Thyroid gland (tissue), 4 donors: ENCODE measurements at regions not wholly inside any gene's neighbourhood (a gene's known extent, or its start where the extent isn't known, plus 50 kb on each side); places are given as distances from the start of the nearest gene placed in this dataset.

Experiments
- CTCF ChIP-seq, 6 experiments: fragments of 200-600 bp in 3 of 6; fragments of 450-650 bp in 3 of 6; sonication (generic) in 3 of 6; IDR thresholded peaks; one replicate each; pipeline ENCODE4 v1.5.1; 2016 to 2019; ENCODE audit warnings: antibody characterized with exemption in 6 of 6, mild to moderate bottlenecking in 2 of 6, inconsistent platforms in 1 of 6, moderate library complexity in 1 of 6
- POLR2A ChIP-seq, 2 donors: fragments of 450-650 bp; IDR thresholded peaks; one replicate each; pipeline ENCODE4 v1.6.1; 2017; ENCODE audit warnings: antibody characterized with exemption in 2 of 2, mild to moderate bottlenecking in 2 of 2, moderate library complexity in 1 of 2

GRCh38 chr9:89776795-89777525 lies 172.1 kb downstream of the GADD45G start:
- TF ChIP-seq CTCF (IDR thresholded peaks at IDR 0.05) (no peak), POLR2A (IDR thresholded peaks at IDR 0.05) (no peak)
